ENCODE measurements at regions not wholly inside any gene's neighbourhood (a gene's known extent, or its start where the extent isn't known, plus 50 kb on each side); places are given as distances from the start of the nearest gene placed in this dataset.

DNA sequence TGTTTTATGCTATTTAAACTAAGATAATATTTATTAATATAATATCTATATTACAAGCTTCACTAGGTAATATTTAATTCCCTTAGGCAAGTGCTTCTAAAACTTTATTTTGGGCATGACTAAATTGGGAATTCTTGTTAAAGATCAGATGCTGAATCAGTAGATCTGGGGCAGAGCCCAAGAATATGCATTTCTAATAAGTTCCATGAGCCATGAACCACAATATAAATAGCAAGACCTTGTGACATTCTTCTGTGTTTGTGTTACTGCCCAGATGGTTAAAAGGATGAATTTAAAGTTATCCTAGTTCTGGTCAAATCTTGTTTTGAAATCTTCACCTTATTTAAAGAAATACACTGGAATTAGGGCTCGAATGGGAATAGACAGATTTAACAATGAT, 258.4 kb upstream of the CACNA2D1 start:
- TF ChIP-seq CTCF (IDR thresholded peaks at IDR 0.05 in 2 of 3, conservative IDR thresholded peaks at IDR 0.05 in 1 of 3; ENCODE audit: control insufficient read depth in 2 of 3, extremely low read depth in 1 of 3, insufficient read depth in 1 of 3, low read depth in 3 of 3, low read length in 3 of 3) (no peak), SIN3A (IDR thresholded peaks at IDR 0.05; ENCODE audit: low read depth, low read length) (no peak), CBX5 (IDR thresholded peaks at IDR 0.05; ENCODE audit: low read depth) (no peak), POLR2A (IDR thresholded peaks at IDR 0.05; ENCODE audit: low read depth, low read length) (no peak), ZNF274 (IDR thresholded peaks at IDR 0.05; ENCODE audit: insufficient read depth, insufficient read length) (no peak), RFX5 (IDR thresholded peaks at IDR 0.05; ENCODE audit: low read depth, low read length) (no peak), RB1 (IDR thresholded peaks at IDR 0.05; ENCODE audit: borderline replicate concordance) (no peak), NFYB (IDR thresholded peaks at IDR 0.05; ENCODE audit: insufficient read depth, low read depth, low read length) (no peak), RAD21 (IDR thresholded peaks at IDR 0.05; ENCODE audit: insufficient read depth, low read depth, low read length) (no peak), NR2C2 (IDR thresholded peaks at IDR 0.05; ENCODE audit: borderline replicate concordance, control insufficient read depth, insufficient read length, low read depth) (no peak), MXI1 (IDR thresholded peaks at IDR 0.05; ENCODE audit: low read depth, low read length) (no peak)
